Stomach smooth muscle (tissue), 2 donors: ENCODE measurements at regions not wholly inside any gene's neighbourhood (a gene's known extent, or its start where the extent isn't known, plus 50 kb on each side); places are given as distances from the start of the nearest gene placed in this dataset.
A peak's percentile ranks its signal among the peaks of the same experiment; 100 is the strongest.

ENCODE experiments used
- H3K27ac ChIP-seq: one replicate; pipeline ENCODE4 v1.7.0; 2013; ENCODE audit warnings: mild to moderate bottlenecking, low read length, inconsistent platforms
- H3K27me3 ChIP-seq, 2 donors: one replicate each; pipeline ENCODE4 v1.7.0; 2013; ENCODE audit warnings: low read length in 2 of 2; ENCODE audit not compliant: insufficient read depth in 2 of 2, control insufficient read depth in 1 of 2
- H3K36me3 ChIP-seq, 2 donors: one replicate each; pipeline ENCODE4 v1.7.0; 2013; ENCODE audit warnings: low read length in 2 of 2; ENCODE audit not compliant: control insufficient read depth in 2 of 2, insufficient read depth in 2 of 2
- H3K4me1 ChIP-seq: one replicate; pipeline ENCODE4 v1.7.0; 2013; ENCODE audit warnings: low read length; ENCODE audit not compliant: control insufficient read depth, insufficient read depth
- H3K4me3 ChIP-seq, 2 donors: one replicate each; pipeline ENCODE4 v1.7.0; 2013; ENCODE audit warnings: low read length in 2 of 2
- H3K9ac ChIP-seq, 2 donors: one replicate each; pipeline ENCODE4 v1.7.0; 2013; ENCODE audit warnings: low read length in 2 of 2, mild to moderate bottlenecking in 1 of 2
- H3K9me3 ChIP-seq, 2 donors: one replicate each; pipeline ENCODE4 v1.7.0; 2013; ENCODE audit warnings: low read length in 2 of 2; ENCODE audit not compliant: control insufficient read depth in 2 of 2
- donor health status: healthy.
- donor health status: Pancreatic carcinoma.

DNA sequence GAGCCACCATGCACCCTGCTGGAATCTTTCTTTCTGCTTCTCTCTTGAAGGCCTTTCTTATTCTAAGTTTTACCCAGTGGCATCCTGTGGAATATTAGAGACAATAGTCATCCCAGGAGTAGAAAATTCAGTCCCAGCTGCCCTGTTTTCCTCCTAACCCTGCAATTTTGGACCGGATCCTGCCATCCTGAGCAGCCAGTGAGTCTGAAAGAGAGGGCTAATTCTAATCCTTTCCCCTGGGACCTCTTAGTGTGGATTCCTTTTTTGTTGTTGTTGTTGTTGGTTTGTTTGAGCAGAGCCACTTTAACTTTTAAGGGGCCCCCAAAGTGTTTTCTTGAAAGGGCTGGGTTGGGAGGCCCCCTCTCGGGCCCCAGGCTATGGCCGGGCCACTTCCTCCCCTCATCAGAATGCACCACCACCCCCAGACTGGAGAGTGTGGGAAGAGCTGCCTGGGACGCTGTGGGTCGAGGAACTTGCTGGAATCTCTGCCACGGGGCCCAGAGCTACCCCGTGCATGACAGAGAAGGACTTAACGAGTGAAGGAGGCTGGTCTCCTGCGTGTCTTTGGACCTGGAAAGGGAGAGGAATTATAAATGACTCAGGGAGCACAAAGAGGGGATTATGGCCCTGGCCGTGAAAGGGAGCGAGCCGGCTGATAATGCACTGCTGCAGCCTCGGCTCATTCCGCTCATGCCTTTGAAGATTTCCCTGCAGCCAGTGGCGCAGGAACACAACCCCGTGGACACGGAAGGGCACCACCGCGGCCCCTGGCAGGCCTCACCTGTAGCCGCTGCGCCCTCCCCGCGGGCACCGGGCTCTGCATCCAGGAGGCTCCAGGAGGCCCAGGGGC is 81.0 kb upstream of the AKT3 start:
- no peaks in the 10 kb centered on the region for H3K4me1 ChIP-seq
- H3K4me3 ChIP-seq: no peak overlapping the region
- H3K27me3 ChIP-seq: peaks cover 0 to 7% of the 10 kb centered on the region in 2 donors
- H3K36me3 ChIP-seq: no peaks in the 10 kb centered on the region
- H3K9me3 ChIP-seq: no peaks in the 10 kb centered on the region
- H3K27ac ChIP-seq: no peak overlapping the region
- no peak overlapping the region for H3K9ac ChIP-seq

DNA sequence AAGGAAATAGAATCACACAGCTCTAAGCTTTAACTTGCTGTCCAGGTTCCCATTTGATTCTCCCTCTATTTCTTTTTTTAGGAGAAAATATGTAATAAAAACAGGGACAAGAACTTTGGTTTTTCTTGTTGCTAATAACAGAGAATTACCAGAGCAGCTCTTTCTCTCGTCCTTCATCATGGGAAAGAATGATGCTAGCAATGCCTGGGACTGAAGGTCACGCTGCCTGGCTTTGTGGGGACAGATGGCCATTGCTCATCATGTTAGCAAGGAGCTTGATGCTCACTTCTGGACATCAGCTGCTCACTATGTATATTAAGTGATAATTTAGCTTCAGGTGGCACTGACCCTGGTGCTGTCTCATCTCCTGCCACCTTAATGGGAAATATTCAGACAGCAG is 77.3 kb upstream of the AKT3 start:
- no peak overlapping the region for H3K9ac ChIP-seq
- peaks cover 0 to 2% of the 10 kb centered on the region in 2 donors for H3K27me3 ChIP-seq
- no peak overlapping the region for H3K27ac ChIP-seq
- no peaks in the 10 kb centered on the region for H3K36me3 ChIP-seq
- H3K4me1 ChIP-seq: no peaks in the 10 kb centered on the region
- no peak overlapping the region for H3K4me3 ChIP-seq
- H3K9me3 ChIP-seq: no peaks in the 10 kb centered on the region

DNA sequence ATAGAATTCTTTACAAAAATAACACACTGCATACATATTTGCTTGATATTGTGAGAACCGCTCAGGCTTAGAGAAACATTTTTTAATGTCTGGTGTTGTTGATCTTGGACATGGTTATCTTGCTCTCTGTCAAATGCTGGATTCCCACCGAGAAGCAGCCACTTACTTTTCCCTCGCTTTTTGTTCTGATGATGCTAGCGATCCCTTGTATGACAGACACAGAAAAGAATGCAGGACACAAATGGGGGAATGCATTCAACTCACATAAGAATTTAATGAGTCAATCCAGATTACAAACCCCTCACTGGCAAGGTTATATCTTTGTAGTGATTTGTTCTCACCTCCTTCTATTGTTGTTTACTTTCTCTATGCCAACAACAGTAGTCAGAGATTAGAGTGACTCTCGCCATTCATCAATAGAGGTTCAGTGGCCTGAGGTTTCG is 76.8 kb upstream of the AKT3 start:
- H3K27ac ChIP-seq: no peak overlapping the region
- H3K36me3 ChIP-seq: no peaks in the 10 kb centered on the region
- no peak overlapping the region for H3K4me3 ChIP-seq
- H3K9me3 ChIP-seq: no peaks in the 10 kb centered on the region
- peaks cover 0 to 2% of the 10 kb centered on the region in 2 donors for H3K27me3 ChIP-seq
- H3K4me1 ChIP-seq: no peaks in the 10 kb centered on the region
- H3K9ac ChIP-seq: no peak overlapping the region

DNA sequence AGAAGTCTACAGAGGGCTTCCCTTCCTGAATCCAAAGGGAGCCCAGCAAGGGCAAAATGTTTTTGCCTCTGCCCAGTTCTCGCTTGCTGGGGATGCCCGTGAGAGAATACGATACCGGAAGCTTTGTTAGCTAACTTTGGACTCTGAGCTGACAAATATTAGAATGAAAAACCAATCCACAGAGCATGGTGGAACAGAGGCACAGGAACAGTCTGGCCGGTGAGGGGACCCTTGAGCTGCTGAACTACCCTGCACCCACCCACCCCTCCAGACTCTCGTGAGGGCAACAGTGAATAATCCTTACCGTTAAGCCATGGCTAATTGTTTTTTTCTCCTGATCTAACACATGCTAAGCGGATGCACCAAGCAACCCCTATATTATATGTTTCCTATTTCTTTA is 76.3 kb upstream of the AKT3 start:
- Histone ChIP-seq H3K4me1 (no peaks in the 10 kb centered on the region), H3K27ac (no peak overlapping the region), H3K27me3 (peaks cover 0 to 2% of the 10 kb centered on the region in 2 donors), H3K9me3 (no peaks in the 10 kb centered on the region), H3K9ac (no peak overlapping the region), H3K4me3 (no peak overlapping the region), H3K36me3 (no peaks in the 10 kb centered on the region)

DNA sequence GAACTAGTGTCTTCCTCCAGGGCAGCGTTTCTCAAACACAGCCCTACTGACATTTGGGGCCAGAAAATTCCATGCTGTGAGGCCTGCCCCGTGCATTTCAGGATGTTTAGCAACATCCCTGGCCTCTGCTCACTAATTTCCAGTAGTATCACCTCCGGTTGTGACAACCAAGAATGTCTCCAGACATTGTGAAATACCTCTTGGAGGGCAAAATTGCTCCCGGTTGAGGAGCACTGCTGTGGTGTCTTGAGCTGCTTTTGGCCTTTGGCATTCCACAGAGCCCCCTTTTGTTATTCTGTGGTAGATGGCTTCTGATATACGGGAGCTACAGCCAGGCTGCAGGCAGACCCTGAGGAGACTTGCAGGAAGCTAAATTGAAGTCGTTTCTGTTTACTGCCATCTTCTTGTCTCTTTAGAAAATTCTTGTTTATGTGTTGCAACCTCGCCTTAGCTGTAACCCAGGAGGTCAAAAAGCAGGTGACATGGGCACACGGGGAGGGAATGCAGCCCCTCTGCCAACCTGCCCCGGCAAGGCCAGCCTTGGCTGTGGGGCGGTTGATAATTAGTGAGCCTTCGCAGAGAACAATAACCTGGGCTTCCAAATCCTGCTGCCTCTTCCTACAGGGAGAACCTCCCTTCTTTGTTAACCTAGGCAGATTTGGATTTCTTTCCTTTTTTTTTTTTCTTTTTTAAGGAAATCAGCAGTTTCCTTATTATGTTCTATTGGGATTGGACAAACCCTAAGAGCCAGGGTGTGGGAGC is 74.7 kb upstream of the AKT3 start:
- H3K36me3 ChIP-seq: no peaks in the 10 kb centered on the region

DNA sequence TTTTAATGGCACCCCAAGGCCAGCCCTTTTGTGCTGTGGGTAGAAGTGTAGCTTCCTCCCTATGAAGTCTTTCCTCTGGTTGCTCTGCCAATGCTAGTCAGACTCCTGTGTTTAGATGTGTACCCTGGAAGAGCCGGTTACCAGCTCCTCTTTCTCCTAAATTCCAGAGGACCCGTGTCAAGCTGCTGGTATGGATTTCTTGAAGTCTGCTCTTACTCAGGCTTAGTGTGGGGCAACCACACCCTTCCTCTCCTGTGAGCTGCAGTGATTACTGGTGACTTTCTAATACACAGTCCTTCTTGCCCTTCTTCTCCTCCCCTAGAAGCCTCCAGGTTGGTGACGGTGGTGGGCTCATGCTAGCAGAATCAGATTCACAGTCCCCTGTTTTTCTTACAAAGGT is 74.1 kb upstream of the AKT3 start:
- no peak overlapping the region for H3K4me3 ChIP-seq
- no peak overlapping the region for H3K27ac ChIP-seq
- H3K9me3 ChIP-seq: no peaks in the 10 kb centered on the region
- no peak overlapping the region for H3K9ac ChIP-seq
- no peaks in the 10 kb centered on the region for H3K36me3 ChIP-seq
- no peaks in the 10 kb centered on the region for H3K27me3 ChIP-seq
- no peaks in the 10 kb centered on the region for H3K4me1 ChIP-seq

More for the DNA sequence above, 74.7 kb upstream of the AKT3 start:
- Histone ChIP-seq H3K4me3 (no peak overlapping the region), H3K9me3 (no peaks in the 10 kb centered on the region), H3K4me1 (no peaks in the 10 kb centered on the region), H3K9ac (no peak overlapping the region), H3K27me3 (no peaks in the 10 kb centered on the region), H3K27ac (no peak overlapping the region)

DNA sequence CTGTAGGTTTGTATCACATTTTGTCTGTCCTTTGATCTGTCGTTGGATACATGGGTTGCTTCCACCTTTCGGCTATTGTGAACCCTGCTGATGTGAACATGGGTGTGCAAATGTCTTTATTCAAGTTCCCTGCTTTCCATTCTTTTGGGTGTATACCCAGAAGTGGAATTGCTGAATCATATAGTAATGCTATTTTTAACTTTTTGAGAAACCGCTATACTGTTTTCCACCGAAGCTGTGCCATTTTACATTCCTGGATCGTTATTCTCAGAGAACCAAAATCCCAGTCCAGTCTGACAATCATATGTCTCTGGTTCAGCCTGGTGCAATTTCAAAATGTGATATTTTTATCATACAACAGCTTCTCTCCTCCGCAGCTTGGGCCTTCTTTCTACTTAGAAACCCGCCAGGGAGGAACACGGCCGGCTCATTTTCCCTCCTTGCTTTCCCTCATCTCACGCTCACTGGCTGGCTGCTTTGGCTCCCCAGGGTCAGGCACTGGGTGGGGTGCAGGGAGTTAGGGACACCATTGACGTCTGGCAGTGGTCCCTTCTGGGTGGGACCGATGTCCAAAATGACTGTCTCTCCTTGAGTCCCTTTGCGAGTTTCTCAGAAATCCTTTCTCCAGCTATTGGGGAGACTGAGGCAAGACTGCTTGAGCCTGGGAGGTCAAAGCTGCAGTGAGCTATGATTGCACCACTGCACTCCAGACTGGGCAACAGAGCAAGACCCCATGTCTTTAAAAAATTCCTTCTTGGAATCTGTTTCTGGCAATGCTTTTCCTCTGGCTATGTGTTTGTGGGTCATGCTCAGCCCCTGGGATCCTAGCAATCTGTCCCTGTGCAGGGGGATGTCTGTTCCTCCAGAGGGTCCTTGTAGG is 73.5 kb upstream of the AKT3 start:
- H3K36me3 ChIP-seq: no peaks in the 10 kb centered on the region
- no peaks in the 10 kb centered on the region for H3K4me1 ChIP-seq
- H3K27ac ChIP-seq: no peak overlapping the region
- no peak overlapping the region for H3K4me3 ChIP-seq
- no peak overlapping the region for H3K9ac ChIP-seq
- no peaks in the 10 kb centered on the region for H3K9me3 ChIP-seq
- H3K27me3 ChIP-seq: no peaks in the 10 kb centered on the region

DNA sequence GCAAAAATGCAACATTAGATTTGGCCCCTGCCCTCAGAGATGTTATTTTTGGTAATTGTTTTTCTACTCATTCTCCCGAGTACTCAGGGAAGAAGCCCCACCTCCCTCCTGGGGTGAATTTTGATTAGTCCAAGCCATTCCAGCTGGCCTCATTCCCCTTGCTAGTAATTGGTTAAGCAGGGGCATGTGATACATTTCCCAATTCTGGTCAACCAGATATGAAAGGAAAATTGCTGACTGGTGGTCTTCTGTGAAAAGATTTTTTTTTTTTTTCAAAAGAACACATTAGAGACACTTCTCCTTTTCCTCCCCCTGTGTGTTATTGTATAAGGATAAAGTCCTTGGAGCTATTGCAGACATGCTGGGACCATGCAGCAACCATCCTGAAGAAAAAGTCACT is 71.1 kb upstream of the AKT3 start:
- Histone ChIP-seq H3K27me3 (peaks cover 3 to 12% of the 10 kb centered on the region in 2 donors), H3K36me3 (no peaks in the 10 kb centered on the region), H3K9ac (no peak overlapping the region), H3K4me1 (peaks cover 9% of the 10 kb centered on the region), H3K27ac (no peak overlapping the region), H3K9me3 (no peaks in the 10 kb centered on the region), H3K4me3 (no peak overlapping the region)

DNA sequence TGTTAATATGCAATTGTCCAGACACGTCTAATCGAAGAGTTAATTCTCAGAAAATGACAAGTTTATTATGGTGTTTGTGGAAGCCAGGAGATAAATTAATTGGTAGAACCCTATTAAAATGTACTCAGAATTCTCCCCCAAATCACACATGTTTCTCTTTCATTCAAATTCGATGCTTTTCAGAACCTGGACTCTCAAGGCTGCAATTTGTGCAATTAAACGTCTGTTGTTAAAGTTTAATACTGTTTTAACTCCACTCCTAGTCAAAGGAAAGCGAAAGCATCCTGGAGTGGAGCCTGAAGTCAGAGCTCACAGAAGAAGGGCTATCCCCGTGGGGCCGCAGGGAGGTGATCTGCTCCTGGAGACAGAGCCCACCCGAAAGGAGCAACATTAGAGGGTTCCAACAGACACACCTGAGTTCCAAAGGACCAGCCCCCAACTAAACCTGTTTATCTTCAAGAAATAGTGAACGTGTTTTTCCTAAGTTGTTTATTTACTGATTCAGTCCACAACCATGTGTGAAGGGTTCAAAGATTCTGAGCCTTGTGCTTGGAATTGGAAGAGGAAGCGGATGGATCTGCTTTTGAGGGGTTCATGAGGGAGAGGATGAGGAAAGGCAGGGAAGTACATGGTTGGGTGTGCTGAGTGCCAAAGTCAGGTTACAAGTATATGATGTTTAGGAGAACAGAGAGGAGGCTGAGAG is 68.0 kb upstream of the AKT3 start:
- H3K27ac ChIP-seq: no peak overlapping the region
- H3K9me3 ChIP-seq: no peaks in the 10 kb centered on the region
- H3K36me3 ChIP-seq: no peaks in the 10 kb centered on the region
- peaks cover 9% of the 10 kb centered on the region for H3K4me1 ChIP-seq
- H3K27me3 ChIP-seq: peaks cover 7 to 23% of the 10 kb centered on the region in 2 donors
- peak overlapping the region; percentile 48 to 55 for H3K9ac ChIP-seq
- peak overlapping the region; percentile 68 to 85 for H3K4me3 ChIP-seq
